ENCODE measurements at regions not wholly inside any gene's neighbourhood (a gene's known extent, or its start where the extent isn't known, plus 50 kb on each side); places are given as distances from the start of the nearest gene placed in this dataset.

DNA sequence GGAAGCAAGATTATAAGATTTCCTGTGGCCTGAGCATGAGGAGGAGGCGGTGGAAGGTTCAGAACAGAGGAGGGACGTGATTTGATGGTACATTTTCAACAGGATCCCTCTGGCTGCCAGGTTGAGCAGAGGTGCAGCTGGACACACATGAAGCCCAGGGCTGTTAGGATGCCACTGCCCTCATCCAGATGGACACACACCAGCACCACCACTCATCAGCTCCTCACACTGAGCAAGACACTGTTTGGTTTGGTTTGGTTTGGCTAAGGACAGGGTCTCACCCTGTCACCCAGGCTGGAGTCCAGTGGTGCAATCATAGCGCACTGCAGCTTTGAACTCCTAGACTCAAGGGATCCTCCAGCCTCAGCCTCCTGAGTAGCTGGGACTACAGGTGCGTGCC lies 402.6 kb upstream of the C16orf82 start:
- Mint-ChIP-seq H3K36me3 (ENCODE audit: low read depth) (no peaks in the 10 kb centered on the region), H3K9me3 (ENCODE audit: low read depth) (no peaks in the 10 kb centered on the region), H3K27ac (no peak overlapping the region), H3K4me3 (no peak overlapping the region), H3K4me1 (peaks cover 12% of the 10 kb centered on the region), H3K27me3 (peaks cover 13% of the 10 kb centered on the region)
- intact Hi-C loops (cut with DNase I, micrococcal nuclease), result loop anchor here in 1 of 2 experiments (2.0 kb wide), 1 partner anchor 65 kb away; no protein-coding TSS in a partner anchor
- ChIA-PET POLR2A (no interaction called here), CTCF (no interaction called here)
- no peak for DNase-seq
- no peak for ATAC-seq

DNA sequence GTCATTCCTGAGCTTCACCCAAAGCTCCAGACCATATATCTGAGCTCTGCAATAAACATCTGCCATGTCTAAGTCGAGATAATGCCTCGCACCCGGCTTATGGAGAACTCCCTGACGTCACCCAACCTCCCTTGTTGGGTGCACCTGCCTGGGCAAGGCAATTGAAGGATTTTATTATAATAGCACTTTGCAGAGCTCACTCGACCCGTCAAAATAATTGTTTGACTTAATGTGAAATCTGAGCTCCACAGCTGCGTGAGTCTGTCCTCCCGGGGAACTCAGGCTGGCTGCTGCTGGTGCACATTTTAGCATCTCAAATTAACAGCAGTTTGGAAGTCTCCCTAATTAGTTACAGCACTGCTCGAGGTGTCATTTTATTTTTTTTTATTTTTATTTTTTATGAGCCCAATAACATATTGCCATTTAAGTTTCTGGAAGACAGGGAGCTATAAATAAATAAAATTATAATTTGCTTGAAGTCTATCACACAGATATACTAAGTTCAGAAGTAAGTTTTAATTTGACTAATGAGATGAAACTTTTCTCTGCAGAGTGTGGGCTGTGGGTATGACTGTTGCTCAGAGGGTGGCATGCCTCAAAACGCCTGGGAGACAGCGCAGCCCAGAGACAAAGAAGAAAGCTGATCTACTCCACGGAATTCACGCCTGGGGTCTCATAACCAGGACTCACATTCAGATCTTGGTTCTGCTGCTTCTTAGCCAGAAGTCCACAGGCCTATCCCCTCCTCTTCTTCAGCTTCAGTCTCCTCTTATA lies 401.4 kb upstream of the C16orf82 start:
- H3K4me3 Mint-ChIP-seq, result no peak overlapping the region
- intact Hi-C loops (cut with DNase I, micrococcal nuclease), result loop anchor here in 1 of 2 experiments (2.0 kb wide), 1 partner anchor 67 kb away; no protein-coding TSS in a partner anchor

DNA sequence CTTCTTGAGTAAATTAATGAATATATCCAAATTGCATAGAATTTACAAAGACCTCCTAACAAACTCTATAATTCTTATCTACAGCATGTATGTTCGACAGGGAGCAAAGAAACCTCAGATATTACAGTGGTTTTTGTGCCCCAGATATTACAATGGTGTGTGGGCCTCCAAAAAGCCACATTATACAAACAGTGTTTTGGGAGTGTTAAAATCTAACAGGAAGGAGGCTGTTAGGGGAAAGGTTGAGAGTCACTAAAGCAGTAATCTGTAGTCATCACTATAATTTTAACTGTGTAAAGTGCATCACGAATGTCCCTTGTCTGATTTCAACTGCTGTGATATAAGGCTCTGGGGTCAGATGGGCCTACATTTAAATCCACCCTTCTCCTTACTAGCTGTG lies 400.2 kb upstream of the C16orf82 start:
- Mint-ChIP-seq H3K27me3 (peaks cover 13% of the 10 kb centered on the region), H3K27ac (no peak overlapping the region), H3K9me3 (ENCODE audit: low read depth) (no peaks in the 10 kb centered on the region), H3K36me3 (ENCODE audit: low read depth) (no peaks in the 10 kb centered on the region), H3K4me1 (peaks cover 21% of the 10 kb centered on the region), H3K4me3 (no peak overlapping the region)
- no peak for ATAC-seq
- ChIA-PET POLR2A (no interaction called here), CTCF (no interaction called here)
- DNase-seq, result no peak
- intact Hi-C loops (cut with DNase I, micrococcal nuclease), result no loop called here

More for the DNA sequence above, 401.4 kb upstream of the C16orf82 start:
- H3K36me3 Mint-ChIP-seq (ENCODE audit: low read depth), result no peaks in the 10 kb centered on the region
- ChIA-PET CTCF (interaction anchor here (0.7 to 1.0 kb wide), 2 partner anchors 20 to 776 kb away, joined by 3 to 5 read pairs; no protein-coding TSS in a partner anchor), POLR2A (no interaction called here)
- peak; percentile 59 for DNase-seq
- H3K27me3 Mint-ChIP-seq, result peaks cover 13% of the 10 kb centered on the region
- no peak overlapping the region for H3K27ac Mint-ChIP-seq
- peaks cover 20% of the 10 kb centered on the region for H3K4me1 Mint-ChIP-seq
- no peaks in the 10 kb centered on the region for H3K9me3 Mint-ChIP-seq (ENCODE audit: low read depth)
- ATAC-seq, result peak; percentile 89

DNA sequence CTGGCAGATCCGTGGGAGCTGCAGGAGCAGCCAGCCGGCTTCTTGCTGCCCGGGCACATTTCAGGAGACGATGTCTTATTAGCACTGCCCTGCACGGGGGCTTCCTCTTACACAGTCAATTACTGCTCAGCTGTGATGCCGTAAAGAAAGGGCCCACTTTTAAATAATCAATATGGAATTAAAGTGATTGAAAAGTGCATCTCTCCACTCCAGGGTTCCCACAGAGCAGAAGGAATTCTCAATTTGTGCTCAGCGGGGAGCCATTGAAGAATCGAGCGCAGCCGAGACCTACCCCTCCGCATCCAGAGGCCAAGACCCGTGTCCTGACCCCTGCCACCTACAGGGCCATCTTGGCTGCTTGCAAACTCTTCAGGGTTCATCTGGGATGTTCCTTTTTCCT lies 399.4 kb upstream of the C16orf82 start:
- intact Hi-C loops (cut with DNase I, micrococcal nuclease), result no loop called here
- CTCF ChIA-PET, result no interaction called here
- Mint-ChIP-seq H3K9me3 (ENCODE audit: low read depth) (no peaks in the 10 kb centered on the region), H3K4me1 (peaks cover 29% of the 10 kb centered on the region), H3K27ac (no peak overlapping the region), H3K4me3 (no peak overlapping the region), H3K27me3 (peaks cover 11% of the 10 kb centered on the region), H3K36me3 (ENCODE audit: low read depth) (no peaks in the 10 kb centered on the region)
- ATAC-seq, result no peak
- no peak for DNase-seq
- POLR2A ChIA-PET, result no interaction called here

DNA sequence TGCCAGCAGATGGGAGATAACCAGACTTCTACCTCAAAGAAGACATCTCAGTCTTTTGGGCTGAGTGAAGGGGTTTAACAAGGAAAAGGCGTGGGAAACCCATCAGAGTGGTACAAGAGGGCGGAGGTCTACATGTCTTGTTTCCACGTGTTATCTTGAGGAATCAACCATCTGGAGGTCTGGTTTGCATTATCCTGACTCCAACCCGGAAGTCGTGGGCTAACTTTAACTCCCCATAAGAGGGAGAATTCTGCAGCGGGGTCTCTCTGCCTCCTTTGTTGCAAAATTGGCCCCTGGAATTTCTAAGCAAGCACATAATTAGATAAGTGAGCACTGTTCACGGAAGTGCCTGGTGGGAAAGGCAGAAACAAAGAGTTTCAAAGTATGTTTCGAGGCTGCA lies 398.7 kb upstream of the C16orf82 start:
- Mint-ChIP-seq H3K27ac (no peak overlapping the region), H3K4me1 (peaks cover 35% of the 10 kb centered on the region), H3K27me3 (peaks cover 11% of the 10 kb centered on the region), H3K4me3 (no peak overlapping the region), H3K9me3 (ENCODE audit: low read depth) (no peaks in the 10 kb centered on the region), H3K36me3 (ENCODE audit: low read depth) (no peaks in the 10 kb centered on the region)
- ATAC-seq, result no peak
- intact Hi-C loops (cut with DNase I, micrococcal nuclease), result no loop called here
- no peak for DNase-seq
- ChIA-PET POLR2A (no interaction called here), CTCF (no interaction called here)

DNA sequence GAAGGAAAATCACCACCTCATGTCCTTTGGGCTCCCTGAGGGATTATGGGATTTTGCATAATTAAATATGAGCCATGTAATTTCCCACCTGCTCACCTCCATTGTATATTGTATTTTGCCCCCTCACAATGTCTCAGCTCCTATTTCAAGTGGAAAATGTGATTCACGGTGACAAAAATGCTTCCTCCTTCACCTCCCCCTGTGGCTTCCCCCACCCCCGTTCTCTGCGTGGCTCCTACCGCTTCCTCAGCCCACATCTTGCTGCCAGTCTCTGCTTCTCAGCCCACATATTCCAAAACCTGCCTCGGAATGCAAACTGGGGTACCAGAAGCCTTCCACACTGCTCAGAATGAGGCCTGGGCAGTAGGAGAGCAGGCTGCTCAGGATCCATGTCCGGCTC lies 394.5 kb upstream of the C16orf82 start:
- peaks cover 1% of the 10 kb centered on the region for H3K9me3 Mint-ChIP-seq (ENCODE audit: low read depth)
- intact Hi-C loops (cut with DNase I, micrococcal nuclease), result loop anchor here in 1 of 2 experiments (2.0 kb wide), 1 partner anchor 73 kb away; no protein-coding TSS in a partner anchor
- peak; percentile 73 for ATAC-seq
- CTCF ChIA-PET, result interaction anchor here (1.0 to 1.2 kb wide), 2 partner anchors 27 to 80 kb away, joined by 3 read pairs; no protein-coding TSS in a partner anchor
- no peaks in the 10 kb centered on the region for H3K36me3 Mint-ChIP-seq (ENCODE audit: low read depth)
- peak; percentile 76 for DNase-seq
- no peak overlapping the region for H3K4me3 Mint-ChIP-seq
- POLR2A ChIA-PET, result no interaction called here
- H3K27me3 Mint-ChIP-seq, result peaks cover 3% of the 10 kb centered on the region
- peak overlapping the region; percentile 73 for H3K27ac Mint-ChIP-seq
- H3K4me1 Mint-ChIP-seq, result peaks cover 23% of the 10 kb centered on the region

DNA sequence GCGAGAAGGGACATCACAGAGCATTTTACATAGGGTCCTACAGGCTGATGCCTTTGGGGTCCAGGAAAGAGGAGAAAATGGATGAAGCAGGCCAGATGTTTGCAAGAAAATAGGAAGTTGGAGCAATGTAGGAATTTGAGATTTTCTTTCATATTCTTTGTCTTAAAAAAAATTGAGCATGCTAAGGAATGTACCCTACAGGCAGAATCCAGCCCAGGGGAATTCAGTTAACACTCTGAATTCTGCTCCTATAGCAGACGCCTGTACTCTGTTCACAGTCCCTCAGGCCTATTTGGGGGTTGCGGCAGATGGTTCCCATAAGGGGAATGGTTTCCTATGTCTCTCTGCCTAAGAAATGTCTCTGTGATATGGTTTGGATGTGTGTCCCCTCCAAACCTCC lies 393.7 kb upstream of the C16orf82 start:
- ATAC-seq, result no peak
- Mint-ChIP-seq H3K27me3 (peaks cover under 1% of the 10 kb centered on the region), H3K4me1 (peaks cover 23% of the 10 kb centered on the region), H3K27ac (no peak overlapping the region), H3K4me3 (no peak overlapping the region), H3K9me3 (ENCODE audit: low read depth) (peaks cover 1% of the 10 kb centered on the region), H3K36me3 (ENCODE audit: low read depth) (no peaks in the 10 kb centered on the region)
- ChIA-PET CTCF (interaction anchor here (1.0 kb wide), 1 partner anchor 28 kb away, joined by 3 read pairs; no protein-coding TSS in a partner anchor), POLR2A (no interaction called here)
- DNase-seq, result no peak
- intact Hi-C loops (cut with DNase I, micrococcal nuclease), result loop anchor here in 1 of 2 experiments (2.0 kb wide), 1 partner anchor 74 kb away; no protein-coding TSS in a partner anchor

DNA sequence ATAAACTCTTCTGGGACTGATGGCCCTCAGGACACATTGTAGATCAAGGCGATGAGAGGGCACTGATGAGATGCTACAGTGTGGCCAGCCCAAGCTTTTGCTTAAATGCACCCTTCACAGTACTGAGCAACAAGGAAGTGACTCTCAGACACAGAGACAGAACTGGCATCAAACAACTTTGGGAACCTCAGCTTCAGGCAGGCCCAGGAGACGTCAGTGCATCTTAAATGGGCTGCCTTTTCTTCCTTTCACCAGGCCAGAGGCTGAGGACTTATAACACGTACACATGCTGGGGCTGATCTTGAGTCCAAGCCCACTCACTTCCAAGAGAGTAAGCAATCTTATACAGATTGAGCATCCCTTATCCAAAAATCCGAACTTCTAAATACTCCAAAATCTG lies 386.1 kb upstream of the C16orf82 start:
- intact Hi-C loops (cut with DNase I, micrococcal nuclease), result no loop called here
- H3K27me3 Mint-ChIP-seq, result peaks cover 6% of the 10 kb centered on the region
- H3K36me3 Mint-ChIP-seq (ENCODE audit: low read depth), result no peaks in the 10 kb centered on the region
- H3K4me3 Mint-ChIP-seq, result no peak overlapping the region
- no peak for DNase-seq
- ChIA-PET CTCF (no interaction called here), POLR2A (interaction anchor here (0.6 kb wide), 1 partner anchor 227 kb away, joined by 3 read pairs; no protein-coding TSS in a partner anchor)
- no peaks in the 10 kb centered on the region for H3K4me1 Mint-ChIP-seq
- H3K27ac Mint-ChIP-seq, result no peak overlapping the region
- H3K9me3 Mint-ChIP-seq (ENCODE audit: low read depth), result peaks cover 2% of the 10 kb centered on the region
- ATAC-seq, result no peak

DNA sequence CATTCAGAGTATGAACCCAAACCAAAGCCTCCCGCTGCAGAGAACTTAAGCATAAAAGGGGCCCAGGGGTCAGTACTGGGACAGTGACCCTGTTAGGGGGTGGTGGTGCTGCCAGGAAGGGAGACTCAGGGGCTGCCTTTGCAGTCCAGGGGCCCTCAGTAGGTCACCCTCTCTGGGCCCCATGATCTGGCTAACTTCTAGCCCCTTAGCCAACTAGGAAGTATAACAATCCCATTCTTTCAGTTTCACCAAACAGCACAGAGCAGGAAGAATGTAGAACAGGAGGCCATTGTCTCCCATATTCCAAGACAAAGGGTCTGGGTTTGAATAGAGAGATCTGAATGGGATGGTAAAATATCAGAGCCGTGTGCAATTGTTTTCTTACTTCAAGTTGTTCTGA lies 378.6 kb upstream of the C16orf82 start:
- no peak for ATAC-seq
- no peak overlapping the region for H3K4me3 Mint-ChIP-seq
- CTCF ChIA-PET, result no interaction called here
- H3K27me3 Mint-ChIP-seq, result peaks cover 6% of the 10 kb centered on the region
- H3K27ac Mint-ChIP-seq, result no peak overlapping the region
- H3K36me3 Mint-ChIP-seq (ENCODE audit: low read depth), result no peaks in the 10 kb centered on the region
- intact Hi-C loops (cut with DNase I, micrococcal nuclease), result no loop called here
- DNase-seq, result no peak
- POLR2A ChIA-PET, result no interaction called here
- peaks cover 4% of the 10 kb centered on the region for H3K4me1 Mint-ChIP-seq
- no peaks in the 10 kb centered on the region for H3K9me3 Mint-ChIP-seq (ENCODE audit: low read depth)

DNA sequence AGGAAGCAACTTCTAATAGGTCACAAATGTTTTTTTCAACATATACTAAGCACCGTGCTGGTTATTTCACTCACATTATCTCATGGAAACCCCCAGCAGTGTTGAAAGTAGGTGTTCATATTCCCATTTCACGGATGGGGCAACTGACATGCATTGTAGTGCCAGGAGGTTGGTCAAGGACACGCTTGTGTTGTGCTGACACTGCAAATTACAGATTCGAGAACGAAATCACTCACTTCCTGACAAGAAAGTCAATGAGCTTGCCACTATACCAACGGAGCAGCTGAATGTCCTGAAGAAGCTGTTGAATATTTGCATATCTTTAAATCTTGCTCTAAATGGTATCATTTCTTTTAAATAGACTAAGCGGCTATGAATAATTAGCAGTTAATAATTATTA lies 378.0 kb upstream of the C16orf82 start:
- intact Hi-C loops (cut with DNase I, micrococcal nuclease), result no loop called here
- ATAC-seq (no peak), DNase-seq (no peak)
- Mint-ChIP-seq H3K27me3 (peaks cover 6% of the 10 kb centered on the region), H3K27ac (no peak overlapping the region), H3K36me3 (ENCODE audit: low read depth) (no peaks in the 10 kb centered on the region), H3K4me1 (peaks cover 4% of the 10 kb centered on the region), H3K4me3 (no peak overlapping the region), H3K9me3 (ENCODE audit: low read depth) (no peaks in the 10 kb centered on the region)
- ChIA-PET POLR2A (no interaction called here), CTCF (no interaction called here)

DNA sequence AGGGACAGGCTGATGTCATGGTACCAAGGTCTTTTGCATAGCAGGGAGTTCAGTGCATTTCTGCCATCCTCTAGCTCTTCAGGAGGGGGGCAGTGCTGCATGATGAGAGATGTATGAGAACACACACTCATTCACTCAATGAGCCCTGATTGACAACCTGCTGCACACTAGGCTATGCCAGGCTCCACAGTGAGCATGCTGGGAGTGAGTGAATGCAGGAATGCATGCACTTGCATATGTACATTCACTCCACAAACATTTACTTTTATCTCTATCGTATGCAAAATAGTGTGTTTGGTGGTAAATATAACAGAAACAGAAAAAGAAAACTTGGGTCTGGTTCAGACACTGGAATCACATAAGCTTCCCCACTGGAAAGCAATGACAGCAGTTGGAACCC lies 374.1 kb upstream of the C16orf82 start:
- peaks cover 6% of the 10 kb centered on the region for H3K27me3 Mint-ChIP-seq
- no peak overlapping the region for H3K27ac Mint-ChIP-seq
- peaks cover 4% of the 10 kb centered on the region for H3K4me1 Mint-ChIP-seq
- intact Hi-C loops (cut with DNase I, micrococcal nuclease), result no loop called here
- no peaks in the 10 kb centered on the region for H3K36me3 Mint-ChIP-seq (ENCODE audit: low read depth)
- H3K9me3 Mint-ChIP-seq (ENCODE audit: low read depth), result no peaks in the 10 kb centered on the region
- no peak for ATAC-seq
- DNase-seq, result no peak
- H3K4me3 Mint-ChIP-seq, result no peak overlapping the region
- CTCF ChIA-PET, result no interaction called here
- POLR2A ChIA-PET, result no interaction called here

DNA sequence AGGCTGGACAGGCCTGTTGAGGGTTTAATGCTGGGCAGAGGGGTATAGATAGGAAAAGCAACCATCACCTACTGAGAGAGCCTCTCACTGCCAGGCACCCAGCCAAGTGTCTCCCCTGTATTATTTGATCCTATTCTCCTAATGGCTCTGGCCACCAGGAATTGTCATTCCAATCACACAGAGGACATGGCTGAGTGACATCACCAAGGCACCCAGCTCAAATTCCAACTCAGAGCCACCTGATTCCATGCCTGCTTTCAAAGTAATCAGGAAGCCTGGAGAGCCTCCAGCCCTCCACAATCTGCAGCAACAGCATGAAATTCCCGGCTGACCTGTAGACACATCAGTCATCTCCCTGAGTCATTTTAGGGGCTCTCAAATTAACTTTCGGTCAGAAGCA lies 368.9 kb upstream of the C16orf82 start:
- DNase-seq (no peak), ATAC-seq (no peak)
- H3K9me3 Mint-ChIP-seq (ENCODE audit: low read depth), result peaks cover 6% of the 10 kb centered on the region
- no peak overlapping the region for H3K4me3 Mint-ChIP-seq
- no peaks in the 10 kb centered on the region for H3K36me3 Mint-ChIP-seq (ENCODE audit: low read depth)
- peaks cover 15% of the 10 kb centered on the region for H3K27me3 Mint-ChIP-seq
- CTCF ChIA-PET, result interaction anchor here (0.6 kb wide), 1 partner anchor 42 kb away, joined by 3 read pairs; no protein-coding TSS in a partner anchor
- H3K4me1 Mint-ChIP-seq, result no peaks in the 10 kb centered on the region
- intact Hi-C loops (cut with DNase I, micrococcal nuclease), result no loop called here
- POLR2A ChIA-PET, result no interaction called here
- H3K27ac Mint-ChIP-seq, result no peak overlapping the region
